ENCODE measurements at regions not wholly inside any gene's neighbourhood (a gene's known extent, or its start where the extent isn't known, plus 50 kb on each side); places are given as distances from the start of the nearest gene placed in this dataset.

DNA sequence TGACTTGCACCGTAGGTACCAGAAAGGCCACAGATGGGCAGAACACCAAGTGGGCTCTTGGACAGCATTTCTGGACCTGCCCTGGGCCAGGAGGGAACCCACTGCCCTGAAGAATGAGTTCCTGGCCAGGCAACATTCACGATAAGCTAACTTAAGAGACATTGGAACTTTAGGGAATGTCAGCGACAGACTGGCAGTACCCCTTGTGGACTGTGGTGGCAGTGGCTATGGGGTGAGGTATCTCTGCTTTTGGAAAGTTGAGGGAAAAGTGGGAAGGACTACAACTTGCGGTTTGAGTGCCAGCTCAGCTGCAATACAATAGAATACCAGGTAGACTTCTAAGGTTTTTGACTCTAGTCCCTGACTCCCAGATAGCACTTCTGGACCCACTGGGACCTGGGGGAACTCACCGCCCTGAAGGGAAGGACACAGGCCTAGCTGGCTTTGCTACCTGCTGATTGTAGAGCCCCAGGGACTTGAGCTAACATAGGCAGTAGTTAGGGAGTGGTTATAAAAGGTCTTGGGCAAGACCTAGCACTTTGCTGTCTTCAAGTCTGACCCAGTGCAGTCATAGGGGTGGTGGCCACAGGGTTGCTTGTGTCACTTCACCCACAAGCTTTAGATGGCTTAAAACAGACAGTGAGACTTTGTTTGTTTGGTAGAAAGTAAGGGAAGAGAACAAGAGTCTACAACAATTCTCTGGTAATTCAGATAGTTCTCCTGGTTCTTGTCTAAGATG, 617.6 kb downstream of the COL12A1 start (continued):
- TF ChIP-seq, protein P1, sequence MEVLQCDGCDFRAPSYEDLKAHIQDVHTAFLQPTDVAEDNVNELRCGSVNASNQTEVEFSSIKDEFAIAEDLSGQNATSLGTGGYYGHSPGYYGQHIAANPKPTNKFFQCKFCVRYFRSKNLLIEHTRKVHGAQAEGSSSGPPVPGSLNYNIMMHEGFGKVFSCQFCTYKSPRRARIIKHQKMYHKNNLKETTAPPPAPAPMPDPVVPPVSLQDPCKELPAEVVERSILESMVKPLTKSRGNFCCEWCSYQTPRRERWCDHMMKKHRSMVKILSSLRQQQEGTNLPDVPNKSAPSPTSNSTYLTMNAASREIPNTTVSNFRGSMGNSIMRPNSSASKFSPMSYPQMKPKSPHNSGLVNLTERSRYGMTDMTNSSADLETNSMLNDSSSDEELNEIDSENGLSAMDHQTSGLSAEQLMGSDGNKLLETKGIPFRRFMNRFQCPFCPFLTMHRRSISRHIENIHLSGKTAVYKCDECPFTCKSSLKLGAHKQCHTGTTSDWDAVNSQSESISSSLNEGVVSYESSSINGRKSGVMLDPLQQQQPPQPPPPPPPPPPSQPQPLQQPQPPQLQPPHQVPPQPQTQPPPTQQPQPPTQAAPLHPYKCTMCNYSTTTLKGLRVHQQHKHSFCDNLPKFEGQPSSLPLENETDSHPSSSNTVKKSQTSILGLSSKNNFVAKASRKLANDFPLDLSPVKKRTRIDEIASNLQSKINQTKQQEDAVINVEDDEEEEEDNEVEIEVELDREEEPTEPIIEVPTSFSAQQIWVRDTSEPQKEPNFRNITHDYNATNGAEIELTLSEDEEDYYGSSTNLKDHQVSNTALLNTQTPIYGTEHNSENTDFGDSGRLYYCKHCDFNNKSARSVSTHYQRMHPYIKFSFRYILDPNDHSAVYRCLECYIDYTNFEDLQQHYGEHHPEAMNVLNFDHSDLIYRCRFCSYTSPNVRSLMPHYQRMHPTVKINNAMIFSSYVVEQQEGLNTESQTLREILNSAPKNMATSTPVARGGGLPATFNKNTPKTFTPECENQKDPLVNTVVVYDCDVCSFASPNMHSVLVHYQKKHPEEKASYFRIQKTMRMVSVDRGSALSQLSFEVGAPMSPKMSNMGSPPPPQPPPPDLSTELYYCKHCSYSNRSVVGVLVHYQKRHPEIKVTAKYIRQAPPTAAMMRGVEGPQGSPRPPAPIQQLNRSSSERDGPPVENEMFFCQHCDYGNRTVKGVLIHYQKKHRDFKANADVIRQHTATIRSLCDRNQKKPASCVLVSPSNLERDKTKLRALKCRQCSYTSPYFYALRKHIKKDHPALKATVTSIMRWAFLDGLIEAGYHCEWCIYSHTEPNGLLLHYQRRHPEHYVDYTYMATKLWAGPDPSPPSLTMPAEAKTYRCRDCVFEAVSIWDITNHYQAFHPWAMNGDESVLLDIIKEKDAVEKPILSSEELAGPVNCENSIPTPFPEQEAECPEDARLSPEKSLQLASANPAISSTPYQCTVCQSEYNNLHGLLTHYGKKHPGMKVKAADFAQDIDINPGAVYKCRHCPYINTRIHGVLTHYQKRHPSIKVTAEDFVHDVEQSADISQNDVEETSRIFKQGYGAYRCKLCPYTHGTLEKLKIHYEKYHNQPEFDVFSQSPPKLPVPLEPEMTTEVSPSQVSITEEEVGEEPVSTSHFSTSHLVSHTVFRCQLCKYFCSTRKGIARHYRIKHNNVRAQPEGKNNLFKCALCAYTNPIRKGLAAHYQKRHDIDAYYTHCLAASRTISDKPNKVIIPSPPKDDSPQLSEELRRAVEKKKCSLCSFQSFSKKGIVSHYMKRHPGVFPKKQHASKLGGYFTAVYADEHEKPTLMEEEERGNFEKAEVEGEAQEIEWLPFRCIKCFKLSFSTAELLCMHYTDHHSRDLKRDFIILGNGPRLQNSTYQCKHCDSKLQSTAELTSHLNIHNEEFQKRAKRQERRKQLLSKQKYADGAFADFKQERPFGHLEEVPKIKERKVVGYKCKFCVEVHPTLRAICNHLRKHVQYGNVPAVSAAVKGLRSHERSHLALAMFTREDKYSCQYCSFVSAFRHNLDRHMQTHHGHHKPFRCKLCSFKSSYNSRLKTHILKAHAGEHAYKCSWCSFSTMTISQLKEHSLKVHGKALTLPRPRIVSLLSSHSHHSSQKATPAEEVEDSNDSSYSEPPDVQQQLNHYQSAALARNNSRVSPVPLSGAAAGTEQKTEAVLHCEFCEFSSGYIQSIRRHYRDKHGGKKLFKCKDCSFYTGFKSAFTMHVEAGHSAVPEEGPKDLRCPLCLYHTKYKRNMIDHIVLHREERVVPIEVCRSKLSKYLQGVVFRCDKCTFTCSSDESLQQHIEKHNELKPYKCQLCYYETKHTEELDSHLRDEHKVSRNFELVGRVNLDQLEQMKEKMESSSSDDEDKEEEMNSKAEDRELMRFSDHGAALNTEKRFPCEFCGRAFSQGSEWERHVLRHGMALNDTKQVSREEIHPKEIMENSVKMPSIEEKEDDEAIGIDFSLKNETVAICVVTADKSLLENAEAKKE (CRISPR knock-in tag; IDR thresholded peaks at IDR 0.05), result no peak
- TF ChIP-seq, protein P2, sequence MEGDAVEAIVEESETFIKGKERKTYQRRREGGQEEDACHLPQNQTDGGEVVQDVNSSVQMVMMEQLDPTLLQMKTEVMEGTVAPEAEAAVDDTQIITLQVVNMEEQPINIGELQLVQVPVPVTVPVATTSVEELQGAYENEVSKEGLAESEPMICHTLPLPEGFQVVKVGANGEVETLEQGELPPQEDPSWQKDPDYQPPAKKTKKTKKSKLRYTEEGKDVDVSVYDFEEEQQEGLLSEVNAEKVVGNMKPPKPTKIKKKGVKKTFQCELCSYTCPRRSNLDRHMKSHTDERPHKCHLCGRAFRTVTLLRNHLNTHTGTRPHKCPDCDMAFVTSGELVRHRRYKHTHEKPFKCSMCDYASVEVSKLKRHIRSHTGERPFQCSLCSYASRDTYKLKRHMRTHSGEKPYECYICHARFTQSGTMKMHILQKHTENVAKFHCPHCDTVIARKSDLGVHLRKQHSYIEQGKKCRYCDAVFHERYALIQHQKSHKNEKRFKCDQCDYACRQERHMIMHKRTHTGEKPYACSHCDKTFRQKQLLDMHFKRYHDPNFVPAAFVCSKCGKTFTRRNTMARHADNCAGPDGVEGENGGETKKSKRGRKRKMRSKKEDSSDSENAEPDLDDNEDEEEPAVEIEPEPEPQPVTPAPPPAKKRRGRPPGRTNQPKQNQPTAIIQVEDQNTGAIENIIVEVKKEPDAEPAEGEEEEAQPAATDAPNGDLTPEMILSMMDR (conservative IDR thresholded peaks at IDR 0.05; ENCODE audit: low read depth in 2 of 2), result no peak; a peak in 1 of 4 replicates

DNA sequence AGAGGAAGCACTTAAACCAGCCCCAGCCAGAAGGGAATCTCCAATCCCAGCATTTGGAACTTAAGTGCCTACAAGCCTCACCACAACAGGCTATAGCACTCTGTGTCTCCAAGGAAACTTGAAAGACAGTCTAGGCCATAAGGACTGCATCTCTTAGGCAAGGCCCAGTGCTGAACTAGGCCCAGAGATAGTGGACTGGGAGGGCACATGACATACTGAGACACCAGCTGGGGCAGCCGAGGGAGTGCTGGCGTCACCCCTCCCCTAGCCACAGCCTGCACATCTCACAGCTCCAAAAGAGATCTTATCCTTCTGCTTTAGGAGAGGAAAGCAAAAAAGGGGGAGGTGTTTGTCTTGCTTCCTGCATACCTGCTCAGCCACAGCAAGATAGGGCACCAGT, 618.5 kb downstream of the COL12A1 start:
- H4K20me1 ChIP-seq (replicated peaks; ENCODE audit: insufficient read depth), result no peaks in the 10 kb centered on the region
- no peaks in the 10 kb centered on the region for H3K4me1 Mint-ChIP-seq
- H3K36me3 Mint-ChIP-seq (ENCODE audit: low read depth), result no peaks in the 10 kb centered on the region
- no peak overlapping the region for H3K4me3 ChIP-seq
- no peaks in the 10 kb centered on the region for H3K79me2 ChIP-seq (replicated peaks; ENCODE audit: insufficient read depth)
- peaks cover 7% of the 10 kb centered on the region; the same call in 1 of the 2 replicates for H3K9me2 ChIP-seq (ENCODE audit: insufficient read depth)
- H3K4me2 ChIP-seq, result no peak overlapping the region
- H3F3A ChIP-seq (replicated peaks; ENCODE audit: low read depth), result no peaks in the 10 kb centered on the region
- no peak overlapping the region for H3K27ac ChIP-seq (ENCODE audit: low read depth)
- TF ChIP-seq POLR2AphosphoS5 (IDR thresholded peaks at IDR 0.05; ENCODE audit: low read depth) (no peak), STAT1 (IDR thresholded peaks at IDR 0.05; ENCODE audit: unreplicated experiment) (no peak)
- DNase-seq (ENCODE audit: low spot score) (no peak), ATAC-seq (no peak)
- no peak overlapping the region for H3K27ac Mint-ChIP-seq
- no peak overlapping the region for H3K4me3 Mint-ChIP-seq
- no peak overlapping the region for H2AFZ ChIP-seq
- no peaks in the 10 kb centered on the region; the same call in 2 of the 3 replicates for H3K9me3 Mint-ChIP-seq
- no peaks in the 10 kb centered on the region for H3K4me1 ChIP-seq (ENCODE audit: insufficient read depth)
- no peaks in the 10 kb centered on the region for H3K27me3 Mint-ChIP-seq (ENCODE audit: insufficient read depth, low read depth, poor library complexity)
- no peaks in the 10 kb centered on the region for H3K36me3 ChIP-seq (ENCODE audit: insufficient read depth)
- H3K27me3 ChIP-seq (ENCODE audit: insufficient read depth), result no peaks in the 10 kb centered on the region

Measured in GM23338 (cell line).